Kidney (tissue), 13 donors: ENCODE measurements at regions not wholly inside any gene's neighbourhood (a gene's known extent, or its start where the extent isn't known, plus 50 kb on each side); places are given as distances from the start of the nearest gene placed in this dataset.

Experiments
- DNase-seq, 5 donors: peaks; one replicate each; pipeline ENCODE4 v3.0.0-alpha.2; 2013 to 2020
- FAIRE-seq: peaks from 2 replicates; lab custom pipeline; 2012; peaks lifted over from hg19 to GRCh38; lab: Jason Lieb, UNC
- H3K27ac ChIP-seq, 2 donors: one replicate each; pipeline ENCODE4 v1.7.0; 2013; ENCODE audit warnings: low read depth in 2 of 2, low read length in 2 of 2, inconsistent platforms in 1 of 2
- H3K27me3 ChIP-seq: one replicate; pipeline ENCODE4 v1.7.1; 2013; ENCODE audit warnings: low read length, inconsistent platforms; ENCODE audit not compliant: control insufficient read depth, insufficient read depth
- H3K36me3 ChIP-seq, 3 donors: one replicate each; pipeline versions ENCODE4 v1.7.0 to v1.7.1; 2013; ENCODE audit warnings: low read length in 3 of 3, control low read depth in 1 of 3, inconsistent platforms in 1 of 3; ENCODE audit not compliant: insufficient read depth in 3 of 3, control insufficient read depth in 2 of 3
- H3K4me1 ChIP-seq, 3 donors: one replicate each; pipeline versions ENCODE4 v1.7.0 to v1.7.1; 2013; ENCODE audit warnings: low read length in 3 of 3, inconsistent platforms in 1 of 3, low read depth in 1 of 3; ENCODE audit not compliant: control insufficient read depth in 2 of 3, insufficient read depth in 2 of 3
- H3K4me3 ChIP-seq, 3 donors: one replicate each; pipeline versions ENCODE4 v1.7.0 to v1.8.1; 2013; ENCODE audit warnings: low read length in 3 of 3, control low read depth in 1 of 3, inconsistent platforms in 1 of 3
- H3K9ac ChIP-seq, 3 donors: one replicate each; pipeline versions ENCODE4 v1.7.0 to v1.7.1; 2013; ENCODE audit warnings: low read length in 3 of 3, control low read depth in 1 of 3, inconsistent platforms in 1 of 3
- H3K9me3 ChIP-seq, 3 donors: one replicate each; pipeline versions ENCODE4 v1.7.0 to v1.7.1; 2013; ENCODE audit warnings: low read length in 3 of 3, control low read depth in 1 of 3, inconsistent platforms in 1 of 3; ENCODE audit not compliant: control insufficient read depth in 2 of 3, insufficient read depth in 1 of 3
- intact Hi-C: fragments of 100-400 bp; cut with DNase I; formaldehyde crosslinking; loops from one replicate; pipeline ENCODE4 v1.11.1; 2022
- TF ChIP-seq, protein P1 (sequence below): IDR thresholded peaks from 3 replicates; pipeline ENCODE4 v1.5.1; 2012; ENCODE audit warnings: mild to moderate bottlenecking, moderate library complexity, borderline replicate concordance; ENCODE audit not compliant: insufficient read depth; ENCODE audit errors: extremely low read depth
- donor health status: control.
- donor health status: control.
- donor health status: control.
- donor health status: control.
- donor health status: control.
- donor health status: DM: yes; HTN: yes; CAD: no.
- donor health status: Normal renal cell carcinoma (clear cell type).

GRCh38 chr14:66377574-66377973 is 108.6 kb upstream of the CCDC196 start:
- TF ChIP-seq, protein P1, sequence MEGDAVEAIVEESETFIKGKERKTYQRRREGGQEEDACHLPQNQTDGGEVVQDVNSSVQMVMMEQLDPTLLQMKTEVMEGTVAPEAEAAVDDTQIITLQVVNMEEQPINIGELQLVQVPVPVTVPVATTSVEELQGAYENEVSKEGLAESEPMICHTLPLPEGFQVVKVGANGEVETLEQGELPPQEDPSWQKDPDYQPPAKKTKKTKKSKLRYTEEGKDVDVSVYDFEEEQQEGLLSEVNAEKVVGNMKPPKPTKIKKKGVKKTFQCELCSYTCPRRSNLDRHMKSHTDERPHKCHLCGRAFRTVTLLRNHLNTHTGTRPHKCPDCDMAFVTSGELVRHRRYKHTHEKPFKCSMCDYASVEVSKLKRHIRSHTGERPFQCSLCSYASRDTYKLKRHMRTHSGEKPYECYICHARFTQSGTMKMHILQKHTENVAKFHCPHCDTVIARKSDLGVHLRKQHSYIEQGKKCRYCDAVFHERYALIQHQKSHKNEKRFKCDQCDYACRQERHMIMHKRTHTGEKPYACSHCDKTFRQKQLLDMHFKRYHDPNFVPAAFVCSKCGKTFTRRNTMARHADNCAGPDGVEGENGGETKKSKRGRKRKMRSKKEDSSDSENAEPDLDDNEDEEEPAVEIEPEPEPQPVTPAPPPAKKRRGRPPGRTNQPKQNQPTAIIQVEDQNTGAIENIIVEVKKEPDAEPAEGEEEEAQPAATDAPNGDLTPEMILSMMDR: no peak
- no peaks in the 10 kb centered on the region for H3K27me3 ChIP-seq
- H3K9me3 ChIP-seq: no peaks in the 10 kb centered on the region
- intact Hi-C loops: no loop called here
- no peak overlapping the region for H3K27ac ChIP-seq
- no peaks in the 10 kb centered on the region for H3K36me3 ChIP-seq
- H3K4me1 ChIP-seq: no peaks in the 10 kb centered on the region
- H3K9ac ChIP-seq: no peak overlapping the region
- FAIRE-seq (no peak), DNase-seq (no peak)
- H3K4me3 ChIP-seq: no peak overlapping the region

- Histone ChIP-seq H3K36me3 (no peaks in the 10 kb centered on the region), H3K27me3 (no peaks in the 10 kb centered on the region), H3K4me3 (no peak overlapping the region), H3K27ac (no peak overlapping the region), H3K4me1 (no peaks in the 10 kb centered on the region), H3K9me3 (no peaks in the 10 kb centered on the region), H3K9ac (no peak overlapping the region)
- DNase-seq (no peak), FAIRE-seq (no peak)
- intact Hi-C loops: no loop called here
- TF ChIP-seq, protein P1: no peak
Measured at GRCh38 chr14:66378712-66379505, 107.3 kb upstream of the CCDC196 start.

GRCh38 chr14:66380143-66380542 is 106.0 kb upstream of the CCDC196 start:
- no peak overlapping the region for H3K9ac ChIP-seq
- no peak overlapping the region for H3K4me3 ChIP-seq
- no peak for DNase-seq
- intact Hi-C loops: no loop called here
- no peak overlapping the region for H3K27ac ChIP-seq
- no peaks in the 10 kb centered on the region for H3K4me1 ChIP-seq
- H3K9me3 ChIP-seq: no peaks in the 10 kb centered on the region
- no peaks in the 10 kb centered on the region for H3K27me3 ChIP-seq
- H3K36me3 ChIP-seq: no peaks in the 10 kb centered on the region
- TF ChIP-seq, protein P1: no peak
- no peak for FAIRE-seq
